Activated B cell treated with CpG ODN at 0.5 μM for 24 hours (primary cell): ENCODE measurements at regions not wholly inside any gene's neighbourhood (a gene's known extent, or its start where the extent isn't known, plus 50 kb on each side); places are given as distances from the start of the nearest gene placed in this dataset.

Experiments
- ATAC-seq: fragments of 200-7000 bp; cut with Tn5 transposase; one replicate; pipeline ENCODE4 v1.10.0; 2021; ENCODE audit warnings: low read depth, mild to moderate bottlenecking, moderate library complexity
- CTCF ChIA-PET: fragments of 350-600 bp; sonication (Branson Sonifier 250); formaldehyde crosslinking; loops from one replicate; lab custom pipeline; 2021; ENCODE audit warnings: antibody characterized with exemption; lab: Charles Lee
- POLR2A ChIA-PET: fragments of 350-600 bp; sonication (Branson Sonifier 250); formaldehyde crosslinking; loops from one replicate; lab custom pipeline; 2021; ENCODE audit warnings: antibody characterized with exemption; lab: Charles Lee
- DNase-seq: peaks from one replicate; pipeline ENCODE4 v3.0.0; 2022
- H3K27ac Mint-ChIP-seq: one replicate; pipeline ENCODE4 v1.8.0; 2020; ENCODE audit warnings: mixed read lengths
- H3K27me3 Mint-ChIP-seq: one replicate; pipeline ENCODE4 v1.8.0; 2021; ENCODE audit warnings: mixed read lengths
- H3K36me3 Mint-ChIP-seq: one replicate; pipeline ENCODE4 v1.8.0; 2021; ENCODE audit warnings: low read depth, mixed read lengths
- H3K4me1 Mint-ChIP-seq: one replicate; pipeline ENCODE4 v1.8.0; 2021; ENCODE audit warnings: mixed read lengths
- H3K4me3 Mint-ChIP-seq: one replicate; pipeline ENCODE4 v1.8.0; 2020; ENCODE audit warnings: mild to moderate bottlenecking, mixed read lengths
- H3K9me3 Mint-ChIP-seq: one replicate; pipeline ENCODE4 v1.8.0; 2020; ENCODE audit warnings: mixed read lengths
- intact Hi-C: fragments of 100-400 bp; cut with micrococcal nuclease; formaldehyde crosslinking; loops from one replicate; pipeline ENCODE4 v1.15.1; 2024
- TF ChIP-seq, protein P1 (sequence below): fragments of 200-600 bp; IDR thresholded peaks from one replicate; pipeline ENCODE4 v1.8.0; 2022; ENCODE audit warnings: antibody characterized with exemption, mild to moderate bottlenecking

GRCh38 chr6:170137176-170137891 lies 153.5 kb downstream of the DLL1 start:
- H3K9me3 Mint-ChIP-seq: no peaks in the 10 kb centered on the region
- POLR2A ChIA-PET: no interaction called here

GRCh38 chr6:170136541-170137175 lies 154.2 kb downstream of the DLL1 start:
- intact Hi-C loops: no loop called here
- no peaks in the 10 kb centered on the region for H3K36me3 Mint-ChIP-seq
- no peak for DNase-seq
- no peaks in the 10 kb centered on the region for H3K9me3 Mint-ChIP-seq
- ChIA-PET CTCF (no interaction called here), POLR2A (no interaction called here)
- no peak for ATAC-seq
- no peaks in the 10 kb centered on the region for H3K27me3 Mint-ChIP-seq
- TF ChIP-seq, protein P1, sequence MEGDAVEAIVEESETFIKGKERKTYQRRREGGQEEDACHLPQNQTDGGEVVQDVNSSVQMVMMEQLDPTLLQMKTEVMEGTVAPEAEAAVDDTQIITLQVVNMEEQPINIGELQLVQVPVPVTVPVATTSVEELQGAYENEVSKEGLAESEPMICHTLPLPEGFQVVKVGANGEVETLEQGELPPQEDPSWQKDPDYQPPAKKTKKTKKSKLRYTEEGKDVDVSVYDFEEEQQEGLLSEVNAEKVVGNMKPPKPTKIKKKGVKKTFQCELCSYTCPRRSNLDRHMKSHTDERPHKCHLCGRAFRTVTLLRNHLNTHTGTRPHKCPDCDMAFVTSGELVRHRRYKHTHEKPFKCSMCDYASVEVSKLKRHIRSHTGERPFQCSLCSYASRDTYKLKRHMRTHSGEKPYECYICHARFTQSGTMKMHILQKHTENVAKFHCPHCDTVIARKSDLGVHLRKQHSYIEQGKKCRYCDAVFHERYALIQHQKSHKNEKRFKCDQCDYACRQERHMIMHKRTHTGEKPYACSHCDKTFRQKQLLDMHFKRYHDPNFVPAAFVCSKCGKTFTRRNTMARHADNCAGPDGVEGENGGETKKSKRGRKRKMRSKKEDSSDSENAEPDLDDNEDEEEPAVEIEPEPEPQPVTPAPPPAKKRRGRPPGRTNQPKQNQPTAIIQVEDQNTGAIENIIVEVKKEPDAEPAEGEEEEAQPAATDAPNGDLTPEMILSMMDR: no peak
- H3K27ac Mint-ChIP-seq: no peak overlapping the region
- H3K4me1 Mint-ChIP-seq: no peaks in the 10 kb centered on the region
- no peak overlapping the region for H3K4me3 Mint-ChIP-seq

More at GRCh38 chr6:170137176-170137891, 153.5 kb downstream of the DLL1 start:
- DNase-seq: no peak
- CTCF ChIA-PET: no interaction called here
- Mint-ChIP-seq H3K27ac (no peak overlapping the region), H3K36me3 (no peaks in the 10 kb centered on the region), H3K4me1 (no peaks in the 10 kb centered on the region), H3K4me3 (no peak overlapping the region), H3K27me3 (no peaks in the 10 kb centered on the region)
- ATAC-seq: no peak
- intact Hi-C loops: no loop called here
- TF ChIP-seq, protein P1: no peak

DNA sequence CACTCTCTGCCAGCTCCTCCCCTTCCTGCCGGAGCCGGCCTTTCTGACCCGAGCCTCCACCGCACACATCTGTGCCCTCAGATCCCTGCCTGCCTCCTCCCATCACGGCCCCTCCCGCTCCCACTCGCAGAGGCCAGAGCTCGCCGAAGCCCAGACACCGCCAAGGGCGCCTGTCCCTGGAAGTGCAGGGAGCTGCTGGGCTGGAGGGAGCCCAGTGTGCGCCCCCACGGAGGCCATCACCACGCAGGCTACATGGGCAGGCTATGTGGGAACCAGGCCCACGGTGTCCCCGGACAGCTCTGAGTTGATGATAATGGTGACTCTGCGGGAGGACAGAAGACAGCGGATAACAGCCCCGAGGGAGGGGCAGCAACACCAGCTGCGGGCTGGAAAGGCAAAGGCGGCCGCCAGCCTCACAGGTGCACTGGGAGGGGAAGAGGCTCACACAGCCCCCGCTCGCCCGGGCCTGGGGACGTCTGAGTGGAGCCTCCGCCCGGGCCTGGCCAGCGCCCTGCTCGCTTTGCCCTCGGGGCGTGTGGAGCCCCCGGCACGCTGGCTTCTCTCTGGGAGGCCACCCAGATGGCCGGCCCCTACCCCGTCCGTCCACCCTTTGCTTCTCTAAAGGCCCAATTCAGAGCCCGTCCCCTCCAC lies 154.9 kb downstream of the DLL1 start:
- CTCF ChIA-PET: no interaction called here
- DNase-seq (no peak), ATAC-seq (no peak)
- H3K4me3 Mint-ChIP-seq: no peak overlapping the region
- POLR2A ChIA-PET: no interaction called here
- no peaks in the 10 kb centered on the region for H3K9me3 Mint-ChIP-seq
- no peaks in the 10 kb centered on the region for H3K4me1 Mint-ChIP-seq
- H3K27ac Mint-ChIP-seq: no peak overlapping the region
- TF ChIP-seq, protein P1: no peak
- intact Hi-C loops: no loop called here
- no peaks in the 10 kb centered on the region for H3K36me3 Mint-ChIP-seq
- no peaks in the 10 kb centered on the region for H3K27me3 Mint-ChIP-seq

- DNase-seq (no peak), ATAC-seq (no peak)
- TF ChIP-seq, protein P1: no peak
- Mint-ChIP-seq H3K27ac (no peak overlapping the region), H3K9me3 (no peaks in the 10 kb centered on the region), H3K4me3 (no peak overlapping the region), H3K27me3 (no peaks in the 10 kb centered on the region), H3K36me3 (no peaks in the 10 kb centered on the region), H3K4me1 (no peaks in the 10 kb centered on the region)
- ChIA-PET POLR2A (no interaction called here), CTCF (no interaction called here)
- intact Hi-C loops: no loop called here
Measured at GRCh38 chr6:170135461-170135820, 155.4 kb downstream of the DLL1 start.
